Activated naive CD4-positive, alpha-beta T cell treated with anti-CD3 and anti-CD28 coated beads for 36 hours (primary cell): ENCODE measurements at regions not wholly inside any gene's neighbourhood (a gene's known extent, or its start where the extent isn't known, plus 50 kb on each side); places are given as distances from the start of the nearest gene placed in this dataset.

Experiments
- CTCF ChIA-PET: fragments of 350-600 bp; sonication (Branson Sonifier 250); formaldehyde crosslinking; loops from one replicate; lab custom pipeline; 2021; ENCODE audit warnings: antibody characterized with exemption; lab: Charles Lee
- DNase-seq: peaks from one replicate; pipeline ENCODE4 v3.0.0-alpha.2; 2020
- H3K27ac Mint-ChIP-seq: one replicate; pipeline ENCODE4 v1.8.0; 2021; ENCODE audit warnings: mild to moderate bottlenecking, mixed read lengths
- H3K27me3 Mint-ChIP-seq: one replicate; pipeline ENCODE4 v1.8.0; 2021; ENCODE audit warnings: low read depth, mixed read lengths
- H3K36me3 Mint-ChIP-seq: one replicate; pipeline ENCODE4 v1.8.0; 2021; ENCODE audit warnings: low read depth, mixed read lengths
- H3K4me1 Mint-ChIP-seq: one replicate; pipeline ENCODE4 v1.8.0; 2021; ENCODE audit warnings: low read depth, mixed read lengths
- H3K4me3 Mint-ChIP-seq: one replicate; pipeline ENCODE4 v1.8.0; 2021; ENCODE audit warnings: mild to moderate bottlenecking, moderate library complexity, mixed read lengths
- H3K9me3 Mint-ChIP-seq: one replicate; pipeline ENCODE4 v1.8.0; 2021; ENCODE audit warnings: mixed read lengths
- intact Hi-C: fragments of 100-400 bp; cut with micrococcal nuclease; formaldehyde crosslinking; loops from one replicate; pipeline ENCODE4 v1.15.1; 2023

DNA sequence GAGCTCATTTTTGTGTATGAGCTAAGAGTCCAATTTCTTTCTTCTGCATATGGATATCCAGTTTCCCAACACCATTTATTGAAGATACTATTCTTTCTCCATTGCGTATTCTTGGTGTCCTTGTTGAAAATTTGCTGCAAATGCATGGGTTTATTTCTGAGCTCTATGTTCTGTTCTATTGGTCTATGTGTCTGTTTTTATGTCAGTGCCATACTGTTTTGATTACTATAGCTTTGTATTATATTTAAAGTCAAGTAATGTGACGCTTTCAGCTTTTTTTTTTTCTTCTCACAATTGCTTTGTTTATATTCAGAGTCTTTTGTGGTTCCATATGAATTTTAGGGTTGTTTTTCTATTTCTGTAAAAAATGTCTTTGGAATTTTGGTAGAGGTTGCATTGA is 247.1 kb upstream of the TBX3 start:
- Mint-ChIP-seq H3K27ac (no peak overlapping the region), H3K4me1 (no peaks in the 10 kb centered on the region), H3K9me3 (peaks cover 11% of the 10 kb centered on the region), H3K27me3 (peaks cover 2% of the 10 kb centered on the region), H3K4me3 (no peak overlapping the region), H3K36me3 (no peaks in the 10 kb centered on the region)
- CTCF ChIA-PET: no interaction called here
- DNase-seq: no peak
- intact Hi-C loops: no loop called here

DNA sequence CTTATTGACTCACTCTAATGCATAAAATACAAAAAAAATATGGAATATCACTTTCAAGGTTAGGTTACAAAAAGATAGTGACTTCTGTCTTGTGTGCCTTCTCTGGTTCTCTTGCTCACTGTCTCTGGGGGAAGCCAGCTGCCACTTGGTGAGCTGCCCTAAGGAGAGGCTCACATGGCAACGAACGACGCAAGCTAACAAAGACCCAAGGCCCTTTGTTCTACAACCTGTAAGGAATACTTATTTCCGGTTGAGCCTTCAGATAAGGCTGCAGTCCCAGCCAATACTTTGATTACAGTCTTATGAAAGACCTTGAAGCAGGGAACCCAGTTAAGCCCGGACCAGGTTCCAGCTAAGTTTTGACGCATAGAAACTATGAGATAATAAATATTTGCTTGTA is 242.4 kb upstream of the TBX3 start:
- no peak overlapping the region for H3K27ac Mint-ChIP-seq

GRCh38 chr12:114924946-114925475 is 241.0 kb upstream of the TBX3 start:
- intact Hi-C loops: no loop called here
- no peaks in the 10 kb centered on the region for H3K4me1 Mint-ChIP-seq
- no peaks in the 10 kb centered on the region for H3K36me3 Mint-ChIP-seq
- H3K9me3 Mint-ChIP-seq: peaks cover 6% of the 10 kb centered on the region
- no peak overlapping the region for H3K4me3 Mint-ChIP-seq
- CTCF ChIA-PET: interaction anchor here (0.6 kb wide), 1 partner anchor 597 kb away, joined by 3 read pairs; no protein-coding TSS in a partner anchor
- H3K27ac Mint-ChIP-seq: no peak overlapping the region
- no peak for DNase-seq
- H3K27me3 Mint-ChIP-seq: peaks cover 2% of the 10 kb centered on the region

More for the DNA sequence above, 242.4 kb upstream of the TBX3 start:
- Mint-ChIP-seq H3K4me1 (no peaks in the 10 kb centered on the region), H3K4me3 (no peak overlapping the region), H3K36me3 (no peaks in the 10 kb centered on the region), H3K27me3 (peaks cover 2% of the 10 kb centered on the region), H3K9me3 (peaks cover 14% of the 10 kb centered on the region)
- intact Hi-C loops: no loop called here
- no peak for DNase-seq
- CTCF ChIA-PET: no interaction called here

DNA sequence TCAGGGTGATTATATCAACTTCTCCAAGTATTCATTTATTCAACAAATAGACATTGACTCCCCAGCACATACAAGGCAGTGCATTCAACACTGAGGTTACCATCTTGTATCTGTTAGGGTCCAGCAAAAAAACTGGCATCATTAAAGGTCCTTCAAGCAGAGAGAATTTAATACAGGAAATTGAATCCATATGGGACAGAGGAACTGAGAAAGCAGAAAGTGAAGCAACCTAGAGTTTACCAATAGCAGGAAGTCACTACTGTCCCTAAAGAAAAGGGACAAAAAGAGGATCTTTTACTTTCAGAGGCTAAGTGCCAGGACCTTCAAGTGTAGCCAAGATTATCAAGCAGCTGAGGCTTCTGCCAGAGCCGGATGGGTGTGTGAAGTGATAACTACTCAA is 237.8 kb upstream of the TBX3 start:
- no peak overlapping the region for H3K4me3 Mint-ChIP-seq
- H3K27me3 Mint-ChIP-seq: no peaks in the 10 kb centered on the region

GRCh38 chr12:114920771-114921554 is 237.0 kb upstream of the TBX3 start:
- DNase-seq: no peak
- Mint-ChIP-seq H3K27ac (no peak overlapping the region), H3K27me3 (no peaks in the 10 kb centered on the region), H3K9me3 (peaks cover 13% of the 10 kb centered on the region), H3K4me3 (no peak overlapping the region), H3K36me3 (no peaks in the 10 kb centered on the region), H3K4me1 (no peaks in the 10 kb centered on the region)
- intact Hi-C loops: no loop called here
- CTCF ChIA-PET: no interaction called here

More for the DNA sequence above, 237.8 kb upstream of the TBX3 start:
- Mint-ChIP-seq H3K36me3 (no peaks in the 10 kb centered on the region), H3K4me1 (no peaks in the 10 kb centered on the region), H3K9me3 (peaks cover 13% of the 10 kb centered on the region), H3K27ac (no peak overlapping the region)
- no peak for DNase-seq
- intact Hi-C loops: no loop called here
- CTCF ChIA-PET: no interaction called here

- CTCF ChIA-PET: no interaction called here
- Mint-ChIP-seq H3K27me3 (no peaks in the 10 kb centered on the region), H3K9me3 (peaks cover 7% of the 10 kb centered on the region), H3K4me1 (no peaks in the 10 kb centered on the region), H3K36me3 (no peaks in the 10 kb centered on the region), H3K4me3 (no peak overlapping the region), H3K27ac (no peak overlapping the region)
- no peak for DNase-seq
- intact Hi-C loops: no loop called here
Observed at GRCh38 chr12:114919479-114919878, 235.5 kb upstream of the TBX3 start.

- Mint-ChIP-seq H3K27ac (no peak overlapping the region), H3K4me1 (no peaks in the 10 kb centered on the region), H3K36me3 (no peaks in the 10 kb centered on the region), H3K9me3 (peaks cover 7% of the 10 kb centered on the region), H3K27me3 (no peaks in the 10 kb centered on the region), H3K4me3 (no peak overlapping the region)
- no peak for DNase-seq
- intact Hi-C loops: no loop called here
- CTCF ChIA-PET: interaction anchor here (0.6 kb wide), 1 partner anchor 36 kb away, joined by 3 read pairs; no protein-coding TSS in a partner anchor
Observed at GRCh38 chr12:114918535-114919233, 234.7 kb upstream of the TBX3 start.

- intact Hi-C loops: no loop called here
- Mint-ChIP-seq H3K4me1 (no peaks in the 10 kb centered on the region), H3K27ac (no peak overlapping the region), H3K4me3 (no peak overlapping the region), H3K27me3 (no peaks in the 10 kb centered on the region), H3K36me3 (no peaks in the 10 kb centered on the region), H3K9me3 (peaks cover 8% of the 10 kb centered on the region)
- DNase-seq: no peak
- CTCF ChIA-PET: no interaction called here
Observed at GRCh38 chr12:114917953-114918352, 234.0 kb upstream of the TBX3 start.

GRCh38 chr12:114917307-114917706 is 233.3 kb upstream of the TBX3 start:
- H3K4me1 Mint-ChIP-seq: no peaks in the 10 kb centered on the region
- intact Hi-C loops: no loop called here
- no peaks in the 10 kb centered on the region for H3K27me3 Mint-ChIP-seq
- H3K27ac Mint-ChIP-seq: no peak overlapping the region
- no peak overlapping the region for H3K4me3 Mint-ChIP-seq
- DNase-seq: no peak
- peaks cover 10% of the 10 kb centered on the region for H3K9me3 Mint-ChIP-seq
- no peaks in the 10 kb centered on the region for H3K36me3 Mint-ChIP-seq
- CTCF ChIA-PET: no interaction called here

GRCh38 chr12:114916541-114916940 is 232.6 kb upstream of the TBX3 start:
- no peak overlapping the region for H3K4me3 Mint-ChIP-seq
- DNase-seq: no peak
- no peaks in the 10 kb centered on the region for H3K27me3 Mint-ChIP-seq
- CTCF ChIA-PET: no interaction called here
- H3K4me1 Mint-ChIP-seq: no peaks in the 10 kb centered on the region
- peaks cover 10% of the 10 kb centered on the region for H3K9me3 Mint-ChIP-seq
- intact Hi-C loops: no loop called here
- H3K36me3 Mint-ChIP-seq: no peaks in the 10 kb centered on the region
- no peak overlapping the region for H3K27ac Mint-ChIP-seq

DNA sequence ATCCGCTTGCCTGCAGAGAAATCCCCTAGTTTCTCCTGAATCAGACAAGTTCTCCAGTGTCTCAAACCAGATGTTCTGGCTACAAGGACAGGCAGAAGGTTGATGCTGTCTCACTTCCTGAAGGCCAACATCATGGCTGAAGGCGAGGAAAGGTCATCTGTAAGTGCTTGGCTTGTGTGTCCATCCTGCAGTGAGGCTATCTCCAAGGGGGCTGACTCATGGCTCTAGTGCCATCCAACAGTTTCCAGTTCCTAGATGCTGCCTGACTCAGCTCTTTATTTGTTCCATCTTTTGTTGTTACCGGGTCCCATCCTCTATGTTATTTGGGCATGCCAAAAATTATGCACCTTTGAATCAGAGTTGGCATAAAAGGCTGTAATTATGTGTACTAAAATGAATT is 232.1 kb upstream of the TBX3 start:
- no peaks in the 10 kb centered on the region for H3K36me3 Mint-ChIP-seq
- CTCF ChIA-PET: no interaction called here
- no peaks in the 10 kb centered on the region for H3K4me1 Mint-ChIP-seq
- H3K27ac Mint-ChIP-seq: no peak overlapping the region
- no peak for DNase-seq
- intact Hi-C loops: no loop called here
- no peaks in the 10 kb centered on the region for H3K27me3 Mint-ChIP-seq
- H3K9me3 Mint-ChIP-seq: peaks cover 10% of the 10 kb centered on the region
- no peak overlapping the region for H3K4me3 Mint-ChIP-seq

GRCh38 chr12:114913871-114914801 is 230.2 kb upstream of the TBX3 start:
- Mint-ChIP-seq H3K9me3 (peaks cover 10% of the 10 kb centered on the region), H3K36me3 (no peaks in the 10 kb centered on the region), H3K27me3 (no peaks in the 10 kb centered on the region), H3K4me1 (no peaks in the 10 kb centered on the region), H3K27ac (no peak overlapping the region), H3K4me3 (no peak overlapping the region)
- CTCF ChIA-PET: no interaction called here
- intact Hi-C loops: no loop called here
- no peak for DNase-seq
